ENCODE measurements at regions not wholly inside any gene's neighbourhood (a gene's known extent, or its start where the extent isn't known, plus 50 kb on each side); places are given as distances from the start of the nearest gene placed in this dataset.
"Not testable (repeated sequence)": the region's sequence is repeated elsewhere in the genome, so short reads cannot be mapped to it uniquely, and the experiment has no call there.

DNA sequence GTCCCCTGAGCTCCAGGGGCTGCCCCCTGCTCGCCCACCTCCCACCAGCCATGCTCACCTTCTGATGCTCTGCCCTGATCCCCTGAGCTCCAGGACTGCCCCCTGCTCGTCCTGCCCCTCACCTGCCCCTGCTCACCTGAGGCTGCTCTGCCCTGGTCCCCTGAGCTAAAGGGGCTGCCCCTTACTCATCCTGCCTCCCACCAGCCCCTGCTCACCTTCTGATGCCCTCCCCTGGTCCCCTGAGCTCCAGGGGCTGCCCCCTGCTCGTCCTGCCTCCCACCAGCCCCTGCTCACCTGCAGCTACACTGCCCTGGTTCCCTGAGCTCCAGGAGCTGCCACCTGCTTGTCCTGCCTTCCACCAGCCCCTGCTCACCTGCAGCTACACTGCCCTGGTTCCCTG lies 247.2 kb downstream of the TMEM121 start:
- no peak for DNase-seq (ENCODE audit: low read depth in 2 of 3, low spot score in 2 of 3)

DNA sequence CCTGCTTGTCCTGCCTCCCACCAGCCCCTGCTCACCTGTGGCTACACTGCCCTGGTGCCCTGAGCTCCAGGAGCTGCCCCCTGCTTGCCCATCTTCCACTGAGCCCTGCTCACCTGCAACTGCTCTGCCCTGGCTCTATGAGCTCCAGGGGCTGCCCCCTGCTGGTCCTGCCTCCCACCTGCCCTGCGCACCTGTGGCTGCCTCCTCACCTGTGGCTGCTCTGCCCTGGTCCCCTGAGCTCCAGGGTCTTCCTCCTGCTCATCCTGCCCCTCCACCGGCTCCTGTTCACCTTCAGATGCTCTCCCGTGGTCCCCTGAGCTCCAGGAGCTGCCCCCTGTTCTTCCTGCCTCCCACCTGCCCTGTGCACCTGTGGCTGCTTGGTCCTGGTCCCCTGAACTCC lies 247.6 kb downstream of the TMEM121 start:
- DNase-seq (ENCODE audit: low read depth in 2 of 3, low spot score in 2 of 3): no peak

DNA sequence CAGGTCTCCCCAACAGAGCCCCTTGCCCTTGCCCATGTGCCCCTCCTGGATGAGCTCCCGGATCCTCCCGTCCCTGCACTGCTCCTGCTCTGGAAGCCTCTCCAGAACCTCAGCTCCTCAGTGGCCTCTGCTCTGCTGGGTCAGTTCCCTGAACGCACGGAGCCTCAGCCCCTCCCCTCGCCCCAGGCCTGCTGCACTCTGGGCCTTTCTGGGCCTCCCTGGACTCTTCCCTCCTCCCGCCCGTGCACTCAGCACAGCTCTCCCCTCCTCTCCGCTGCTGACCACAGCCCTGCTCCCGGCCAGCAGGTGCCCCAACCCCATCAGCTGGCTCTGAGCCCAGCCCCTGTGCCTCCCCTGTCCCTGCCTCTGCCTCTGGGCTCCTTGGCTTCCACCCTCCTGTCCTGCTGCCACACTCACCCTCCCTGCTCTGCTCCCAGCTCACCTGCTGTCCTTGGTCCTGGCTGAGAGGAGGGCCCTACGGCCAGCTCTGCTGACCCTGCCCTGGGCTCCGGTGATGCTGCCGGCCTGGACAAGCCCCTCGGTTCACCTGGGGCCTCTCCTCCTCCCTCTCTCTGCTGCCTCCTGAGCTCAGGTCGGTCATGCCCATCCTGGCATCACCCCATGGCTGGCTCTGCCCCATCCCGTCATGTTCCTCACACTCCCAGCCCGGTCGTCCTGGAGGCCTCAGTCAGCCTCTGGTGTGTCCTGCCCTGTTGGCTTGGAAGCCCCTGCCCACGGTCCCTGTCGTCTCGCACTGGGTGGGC lies 248.4 kb downstream of the TMEM121 start:
- not testable (repeated sequence) for DNase-seq (ENCODE audit: low read depth in 2 of 3, low spot score in 2 of 3)

DNA sequence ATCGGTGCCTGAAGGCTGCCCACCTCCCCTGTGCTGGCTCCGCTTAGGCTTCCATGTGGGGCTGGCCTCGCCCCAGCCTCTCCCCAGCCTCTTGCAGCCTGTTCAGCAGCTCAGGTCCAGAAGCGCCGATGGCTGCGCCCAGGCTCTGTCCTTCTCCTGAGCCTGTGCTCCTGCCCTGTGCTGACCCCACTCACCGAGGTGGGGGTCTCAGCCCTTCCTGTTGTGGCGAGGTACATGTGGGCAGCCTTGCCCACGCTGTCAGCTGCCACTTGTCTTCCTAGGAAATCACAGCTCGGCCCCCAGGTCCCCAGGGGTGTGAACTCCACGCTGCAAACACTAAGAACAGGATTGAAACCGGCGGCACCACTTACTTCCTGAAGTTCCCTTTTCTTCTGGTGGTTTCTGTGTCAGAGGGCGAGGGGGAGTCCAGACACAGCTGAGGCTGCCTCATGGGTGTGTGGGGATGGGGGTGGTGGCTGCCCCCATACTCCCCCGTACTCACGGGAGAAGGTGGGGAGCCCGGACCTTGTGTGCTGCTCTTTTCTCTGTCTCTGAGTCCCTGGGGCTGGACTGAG lies 249.1 kb downstream of the TMEM121 start:
- DNase-seq (ENCODE audit: low read depth in 2 of 3, low spot score in 2 of 3): not testable (repeated sequence)

DNA sequence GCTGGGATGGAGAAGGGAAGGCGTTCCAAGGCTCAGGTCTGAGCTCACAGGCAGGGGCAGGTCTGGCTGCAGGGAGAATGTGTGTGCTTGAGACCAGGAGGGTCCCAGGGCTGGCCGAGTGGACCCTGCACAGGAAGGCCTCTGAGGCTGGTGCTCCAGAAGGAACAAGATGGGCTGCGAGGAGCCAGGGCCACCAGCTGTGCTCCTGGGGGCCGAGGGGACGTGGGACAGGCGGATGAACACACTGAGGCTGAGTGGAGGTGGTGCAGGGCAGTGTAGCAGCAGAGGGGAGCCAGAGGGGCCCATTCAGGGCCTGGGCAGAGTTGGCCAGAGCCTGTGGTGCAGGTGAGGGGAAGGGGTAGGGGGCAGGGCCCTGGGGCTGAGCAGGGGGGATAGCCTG lies 249.7 kb downstream of the TMEM121 start:
- DNase-seq (ENCODE audit: low read depth in 2 of 3, low spot score in 2 of 3): not testable (repeated sequence)

DNA sequence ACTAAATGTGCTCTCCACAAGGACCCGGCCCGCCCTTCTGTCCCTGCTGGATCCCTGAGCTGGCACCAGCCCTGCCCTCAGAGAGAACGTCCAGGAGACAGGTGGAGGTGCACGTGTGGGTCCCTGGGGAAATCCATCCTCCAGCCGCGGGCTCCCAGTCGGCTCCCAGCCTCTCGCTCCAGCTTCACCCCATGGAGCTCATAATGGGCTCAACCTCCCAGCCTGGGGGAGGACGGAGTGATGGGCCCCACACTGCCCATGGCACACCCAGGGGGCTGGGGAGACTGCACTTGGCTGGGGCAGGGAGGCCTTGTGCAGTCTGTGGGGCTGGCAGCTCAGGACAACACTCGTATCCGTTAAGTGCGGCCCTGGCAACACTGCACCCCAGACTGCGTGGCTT lies 250.5 kb downstream of the TMEM121 start:
- no peak for DNase-seq (ENCODE audit: low read depth in 2 of 3, low spot score in 2 of 3)

DNA sequence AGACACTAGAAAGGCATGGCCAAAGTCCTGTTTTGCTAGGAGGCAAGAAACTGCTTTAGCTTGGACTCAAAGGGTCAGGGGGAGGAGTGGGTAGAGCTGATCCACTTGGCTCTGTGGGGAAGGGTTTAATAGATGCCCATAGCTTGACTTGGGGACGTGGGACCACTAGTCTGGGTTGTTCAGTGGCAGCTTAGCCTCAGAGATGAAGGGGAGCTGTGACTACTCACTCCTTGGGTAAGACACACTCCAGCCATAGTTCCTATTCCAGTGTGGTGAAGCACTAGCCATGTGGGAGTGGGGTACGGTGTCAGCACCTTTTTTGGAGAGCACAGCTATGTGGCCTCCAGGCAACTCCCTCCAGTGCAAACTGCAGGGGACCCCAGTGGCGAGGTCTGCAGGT lies 257.3 kb downstream of the TMEM121 start:
- no peak for DNase-seq (ENCODE audit: low read depth in 2 of 3, low spot score in 2 of 3)

DNA sequence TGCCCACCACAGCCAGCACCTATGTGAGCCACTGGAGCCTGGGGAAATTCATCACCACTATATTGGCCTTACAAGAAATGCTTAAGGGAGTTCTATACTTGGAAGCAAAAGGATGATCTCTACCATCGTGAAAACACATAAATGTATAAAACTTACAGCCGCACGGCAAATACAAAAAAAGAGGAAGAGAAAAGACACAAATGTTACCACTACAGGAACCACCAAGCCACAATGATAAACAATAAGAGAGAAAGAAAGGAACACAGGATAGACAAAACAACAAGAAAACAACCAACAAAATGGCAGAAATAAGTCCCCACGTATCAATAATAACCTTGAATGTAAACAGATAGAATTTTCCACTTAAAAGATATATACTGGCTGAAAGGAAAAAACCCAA lies 267.5 kb downstream of the TMEM121 start:
- no peak for DNase-seq (ENCODE audit: low read depth in 2 of 3, low spot score in 2 of 3)

DNA sequence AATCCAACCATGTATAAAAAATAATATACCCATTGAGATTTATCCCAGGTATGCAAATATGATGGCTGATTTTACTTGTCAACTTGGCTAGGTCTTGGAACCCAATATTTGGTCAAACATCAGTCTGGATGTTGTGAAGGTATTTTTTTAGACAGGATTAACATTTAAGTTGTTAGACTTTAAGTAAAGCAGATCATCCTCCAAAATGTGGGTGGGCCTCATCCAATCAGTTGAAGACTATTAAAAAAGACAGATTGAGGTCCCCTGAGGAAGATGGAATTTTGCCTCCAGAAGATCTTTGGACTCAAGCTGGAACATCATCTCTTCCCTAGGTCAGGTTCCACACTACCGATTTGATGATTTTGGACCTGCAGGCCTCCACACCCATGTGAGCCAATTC lies 271.2 kb downstream of the TMEM121 start:
- no peak for DNase-seq (ENCODE audit: low read depth in 2 of 3, low spot score in 2 of 3)

DNA sequence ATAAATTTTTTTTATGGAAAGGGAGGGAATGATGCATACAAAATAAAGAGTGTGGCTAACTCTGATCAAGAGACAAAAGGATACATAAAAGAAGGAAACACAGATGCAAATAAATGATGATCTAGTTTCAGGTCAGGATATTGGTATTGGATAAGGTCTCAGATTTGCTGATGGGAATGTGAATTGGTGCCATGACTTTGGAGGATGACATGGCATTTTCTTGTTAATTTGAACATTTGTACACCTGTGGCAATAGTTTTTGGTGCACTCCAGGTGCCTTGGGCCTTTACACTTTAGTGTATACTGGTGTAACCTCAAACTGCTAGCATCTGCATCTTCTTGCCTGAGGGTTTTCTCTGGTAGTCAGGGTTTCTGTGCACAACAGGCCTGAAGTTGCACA lies 279.3 kb downstream of the TMEM121 start:
- DNase-seq (ENCODE audit: low read depth in 2 of 3, low spot score in 2 of 3): no peak

DNA sequence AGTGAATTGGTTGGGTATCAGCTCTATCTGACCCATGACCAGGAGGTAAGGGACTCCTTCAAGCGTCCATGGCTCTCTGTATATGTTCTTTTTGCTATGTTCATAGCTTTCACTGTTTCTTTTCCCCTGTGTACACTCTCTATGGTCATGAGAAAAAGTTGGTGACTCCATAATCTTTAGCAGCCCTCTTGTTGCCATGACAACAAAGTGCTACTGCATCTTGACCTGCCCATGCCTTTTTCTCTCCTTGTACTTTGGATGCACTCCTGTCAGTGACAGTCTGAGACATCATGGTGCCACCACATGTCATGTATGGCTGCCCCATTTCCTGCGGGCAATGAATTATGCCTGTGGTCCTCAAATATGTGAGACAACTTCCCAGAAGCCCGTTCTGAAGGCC lies 280.2 kb downstream of the TMEM121 start:
- no peak for DNase-seq (ENCODE audit: low read depth in 2 of 3, low spot score in 2 of 3)

DNA sequence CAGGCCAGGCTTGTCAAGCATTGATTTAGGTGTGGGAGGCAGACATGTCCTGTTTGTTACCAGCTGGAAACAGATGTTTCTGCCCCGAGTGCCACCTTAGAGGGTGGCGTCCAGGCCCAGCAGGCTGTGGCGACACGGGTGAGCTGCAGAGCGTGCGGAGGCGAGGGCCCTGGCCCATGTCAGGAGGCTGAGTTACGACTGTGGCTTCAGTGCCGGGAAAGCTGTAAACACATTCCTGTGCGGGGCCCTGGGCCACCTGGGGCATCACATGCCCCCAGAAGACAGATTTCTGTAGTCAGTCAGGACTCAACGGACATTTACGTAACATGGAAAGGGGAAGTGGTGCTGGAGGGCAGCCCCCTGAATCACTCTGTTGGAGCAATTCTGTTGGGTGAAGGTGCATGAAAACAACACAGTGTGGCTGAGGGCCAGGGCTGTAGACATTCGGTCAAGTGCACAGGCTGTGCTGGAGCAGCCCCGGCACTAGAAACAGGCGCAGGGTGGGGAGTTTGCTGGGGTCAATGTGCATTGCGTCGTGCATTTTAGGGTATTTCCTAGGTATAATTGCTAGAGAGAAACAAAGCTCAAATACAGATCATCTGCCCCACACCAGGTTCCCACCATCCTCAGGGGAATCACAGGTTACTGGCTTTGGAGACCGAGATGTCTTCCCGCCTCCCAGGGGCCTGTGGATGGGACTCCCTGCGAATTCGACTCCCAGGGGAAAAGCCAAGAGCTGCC lies 291.8 kb downstream of the TMEM121 start:
- no peak for DNase-seq (ENCODE audit: low read depth in 2 of 3, low spot score in 2 of 3)

DNA sequence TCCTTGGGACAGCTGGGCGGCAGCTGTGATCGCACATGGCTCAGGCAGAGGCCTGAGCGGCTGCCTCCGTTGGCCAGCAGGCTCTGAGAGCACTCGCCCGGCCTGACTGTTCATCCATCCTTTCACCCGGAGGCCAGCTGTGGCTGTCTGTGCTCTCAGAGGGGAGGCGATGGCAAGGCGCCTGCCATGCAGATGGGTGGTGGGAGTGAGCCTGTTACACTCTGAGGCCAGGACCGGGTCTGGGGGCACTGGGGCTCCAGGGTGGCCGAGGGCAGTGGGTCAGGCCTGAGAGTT lies 292.3 kb downstream of the TMEM121 start:
- DNase-seq (ENCODE audit: low read depth in 2 of 3, low spot score in 2 of 3): no peak

DNA sequence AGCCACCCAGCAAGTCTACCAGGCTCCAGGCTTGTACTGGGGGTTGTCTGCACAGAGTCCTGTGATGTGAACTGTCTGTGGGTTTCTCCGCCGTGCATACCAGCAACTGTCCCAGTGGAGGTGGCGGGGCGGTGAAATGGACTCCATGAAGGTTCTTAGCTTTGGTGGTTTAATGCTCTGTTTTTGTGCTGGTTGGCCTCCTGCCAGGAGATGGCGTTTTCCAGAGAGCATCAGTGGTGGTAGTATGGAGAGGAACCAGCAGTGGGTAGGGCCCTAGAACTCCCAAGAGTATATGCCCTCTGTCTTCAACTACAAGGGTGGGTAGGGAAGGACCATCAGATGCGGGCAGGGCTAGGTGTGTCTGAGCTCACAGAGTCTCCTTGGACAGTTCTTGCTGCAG lies 303.8 kb downstream of the TMEM121 start:
- no peak for DNase-seq (ENCODE audit: low read depth in 2 of 3, low spot score in 2 of 3)

DNA sequence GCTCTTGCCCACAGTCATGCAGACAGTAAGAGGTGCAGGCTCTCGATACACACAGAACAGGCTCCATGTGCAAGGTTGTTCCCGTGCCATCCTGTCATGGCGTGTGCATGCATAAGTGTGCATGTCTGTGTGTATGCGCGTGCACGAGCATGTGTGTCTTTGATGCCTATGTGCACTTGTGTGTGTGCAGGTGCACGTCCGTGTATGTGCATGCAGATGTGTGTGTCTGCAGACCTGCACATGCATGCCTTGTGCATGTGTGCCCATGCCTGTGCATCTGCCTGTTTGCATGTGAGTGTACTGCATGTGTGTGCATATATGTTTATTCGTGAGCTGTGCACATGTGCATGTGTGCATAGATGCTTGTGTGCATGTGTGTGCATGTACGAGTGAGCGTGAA lies 309.8 kb downstream of the TMEM121 start:
- DNase-seq (ENCODE audit: low read depth in 2 of 3, low spot score in 2 of 3): no peak

DNA sequence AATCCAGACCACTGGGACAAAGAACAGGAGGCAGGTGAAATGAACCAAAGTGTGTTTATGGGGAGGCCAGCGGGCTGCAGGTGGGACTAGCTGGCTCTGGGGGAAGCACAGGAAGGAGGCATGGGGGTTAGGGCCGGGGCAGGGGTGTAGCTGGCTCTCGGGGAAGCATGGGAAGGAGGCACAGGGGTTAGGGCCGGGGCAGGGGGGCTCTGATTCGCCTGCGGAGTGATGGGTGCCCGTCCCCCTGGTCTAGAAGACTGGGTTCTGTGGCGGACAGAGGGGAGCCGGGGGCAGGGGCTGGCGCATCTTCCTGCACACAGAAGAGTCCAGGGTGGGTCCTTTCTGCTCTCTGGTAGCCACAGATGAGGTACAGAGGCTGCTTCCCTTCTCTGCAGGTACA lies 310.3 kb downstream of the TMEM121 start:
- DNase-seq (ENCODE audit: low read depth in 2 of 3, low spot score in 2 of 3): no peak

DNA sequence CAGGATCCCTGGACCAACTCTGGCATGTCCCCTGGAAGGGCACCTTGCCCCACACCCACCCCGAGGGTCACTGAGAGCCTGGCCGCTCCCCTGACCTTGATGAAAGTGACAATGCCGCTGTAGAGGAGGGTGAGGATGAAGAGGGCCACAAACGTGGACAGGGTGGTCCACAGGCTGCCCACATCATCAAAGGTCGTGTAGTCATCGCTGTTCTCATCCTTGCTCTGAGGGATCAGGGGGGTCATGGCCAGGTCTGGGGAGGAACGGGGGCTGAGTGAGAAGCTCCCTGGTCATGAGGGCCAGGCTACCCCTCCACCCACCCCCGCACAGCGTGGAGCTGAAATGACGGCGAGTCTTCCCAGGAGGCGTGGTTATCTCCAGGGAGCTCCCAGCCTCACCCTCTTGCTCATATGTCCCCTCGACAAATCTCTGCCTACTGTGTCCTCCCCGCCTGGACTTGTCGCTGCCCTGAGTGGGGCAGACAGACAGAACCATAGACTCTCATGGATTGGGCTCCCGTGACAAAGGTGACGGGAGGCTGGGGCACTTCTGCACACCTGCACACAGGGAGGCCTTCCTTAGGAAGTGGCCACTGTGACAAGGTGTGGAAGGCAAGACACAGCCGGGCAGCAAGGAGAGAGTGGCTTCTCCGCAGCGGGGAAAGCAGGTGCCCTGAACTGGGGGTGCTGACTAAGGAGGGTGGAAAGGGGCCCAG lies 311.1 kb downstream of the TMEM121 start:
- DNase-seq (ENCODE audit: low read depth in 2 of 3, low spot score in 2 of 3): no peak

DNA sequence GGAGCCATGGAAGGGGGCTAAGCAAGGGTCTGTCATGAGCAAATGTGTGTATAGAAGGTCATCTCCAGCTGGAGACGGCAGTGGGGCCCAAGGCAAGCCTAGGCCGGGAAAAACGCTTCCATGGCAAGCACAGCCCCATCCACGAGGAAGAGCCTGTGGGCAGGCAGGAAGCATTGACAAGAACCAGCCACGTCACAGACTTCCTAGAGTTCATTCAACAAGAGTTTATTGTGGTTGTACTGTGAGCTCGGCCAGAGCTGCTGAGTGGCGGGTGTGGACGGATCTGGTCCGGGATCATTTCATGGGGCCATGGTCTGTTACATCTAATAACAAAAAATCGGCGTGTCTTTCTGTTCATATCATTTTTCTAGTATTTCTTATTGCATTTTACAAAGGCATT lies 311.7 kb downstream of the TMEM121 start:
- no peak for DNase-seq (ENCODE audit: low read depth in 2 of 3, low spot score in 2 of 3)

DNA sequence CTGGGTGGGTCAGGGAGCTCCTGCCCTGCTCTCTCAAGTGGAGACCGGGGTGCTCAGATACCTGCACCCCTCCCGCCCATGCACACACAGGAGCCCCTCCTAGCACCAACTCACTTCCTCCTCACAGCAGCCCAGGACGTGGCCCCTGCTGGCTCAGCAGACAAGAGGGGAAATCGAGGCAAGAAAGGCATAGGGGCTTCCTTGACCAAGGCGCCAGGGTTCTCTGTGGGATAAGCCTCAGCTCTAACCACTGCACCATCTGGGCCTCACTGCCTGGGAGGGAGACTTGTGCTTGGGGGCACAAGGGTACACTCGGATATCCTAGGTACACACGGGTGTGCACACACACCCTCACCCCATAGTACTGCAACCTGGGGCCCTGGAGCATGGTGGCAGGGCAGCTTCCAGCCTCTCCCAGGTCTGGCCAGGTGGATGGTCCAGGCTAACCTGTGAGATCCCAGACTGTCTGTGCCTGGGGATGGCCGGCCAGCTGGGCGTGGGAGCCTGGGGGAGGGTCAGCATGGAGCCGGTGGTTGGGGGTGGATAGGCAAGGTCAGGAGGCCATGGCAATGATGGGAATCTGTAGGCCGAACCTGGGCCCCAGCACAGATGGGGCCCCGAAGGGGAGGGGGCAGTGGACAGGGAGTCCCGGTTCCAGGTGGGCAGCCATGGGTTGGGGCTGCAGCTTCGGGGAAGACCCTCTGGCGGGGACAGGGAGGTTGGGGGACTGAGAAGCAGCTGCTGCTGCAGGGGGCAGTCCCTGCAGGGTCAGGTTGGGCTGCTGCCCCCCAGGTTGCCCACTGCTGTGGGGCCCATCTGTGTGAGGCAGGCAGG lies 312.4 kb downstream of the TMEM121 start:
- DNase-seq (ENCODE audit: low read depth in 2 of 3, low spot score in 2 of 3): no peak

DNA sequence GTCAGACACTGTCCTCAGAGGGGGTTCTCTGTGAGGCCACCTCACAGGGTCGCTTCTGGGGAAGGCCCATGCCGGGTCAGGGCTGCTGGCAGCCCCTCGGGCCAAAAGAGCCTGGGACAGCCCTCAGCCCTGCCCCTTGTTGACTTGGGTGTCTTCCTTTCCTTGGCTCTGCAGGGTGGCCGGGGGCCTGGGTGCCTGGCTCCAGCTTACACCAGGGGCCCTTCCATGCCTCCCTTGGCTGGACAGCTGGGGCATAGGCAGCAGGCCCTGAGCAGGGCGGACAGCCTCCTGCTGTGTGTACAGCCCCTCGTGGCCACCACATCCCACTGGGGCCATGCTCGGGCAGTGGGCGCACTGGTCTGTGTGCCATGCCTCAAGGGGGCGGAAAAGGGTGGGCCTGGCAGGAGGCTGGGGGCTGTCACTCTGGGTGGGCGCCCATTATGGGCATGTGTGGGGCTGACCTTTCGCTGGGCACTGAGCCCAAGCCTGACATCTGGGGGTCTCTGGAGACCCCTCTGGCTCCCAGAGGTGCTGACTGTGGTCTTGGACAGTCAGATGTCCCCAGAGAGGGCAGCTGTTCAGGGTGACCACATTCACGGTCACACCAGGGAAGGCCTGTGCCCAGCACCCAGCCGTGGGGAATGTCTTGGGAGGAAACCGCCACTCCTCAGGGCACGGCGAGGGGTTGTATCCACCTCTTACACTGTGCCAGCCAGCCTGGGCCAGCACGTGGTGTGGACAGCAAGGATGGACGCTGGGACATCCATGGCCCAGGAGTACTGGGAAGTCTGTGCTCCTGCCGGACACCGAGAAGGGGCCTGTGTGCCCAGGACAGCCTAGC lies 313.3 kb downstream of the TMEM121 start:
- no peak for DNase-seq (ENCODE audit: low read depth in 2 of 3, low spot score in 2 of 3)

Measured in activated CD8-positive, alpha-beta memory T cell treated with anti-CD3 and anti-CD28 coated beads for 48 hours (primary cell).